OCI-LY7 (cell line): ENCODE measurements at regions not wholly inside any gene's neighbourhood (a gene's known extent, or its start where the extent isn't known, plus 50 kb on each side); places are given as distances from the start of the nearest gene placed in this dataset.

Experiments used
- BruUV-seq: library from RNA; stranded (reverse); fragments of 400-500 nt; replicated peaks from 2 replicates; lab custom pipeline; 2021; lab: Mats Ljungman, UMichigan
- CTCF ChIA-PET: fragments of 300-600 bp; sonication (Branson Sonifier 250); formaldehyde crosslinking; loops from one replicate; lab custom pipeline; 2022; ENCODE audit warnings: antibody characterized with exemption; ENCODE audit not compliant: unreplicated experiment; lab: Charles Lee
- POLR2A ChIA-PET: fragments of 300-600 bp; sonication (Branson Sonifier 250); formaldehyde crosslinking; loops from one replicate; lab custom pipeline; 2022; ENCODE audit warnings: antibody characterized with exemption; lab: Charles Lee
- DNase-seq: peaks from one replicate; pipeline ENCODE4 v3.0.0-alpha.2; 2015; ENCODE audit warnings: low spot score
- H2AFZ ChIP-seq: fragments of 200-600 bp; sonication (generic), shearing (Covaris generic); 2 replicates; pipeline ENCODE4 v1.6.1; 2014; ENCODE audit warnings: mild to moderate bottlenecking, antibody characterized with exemption, low read length, moderate library complexity
- H3K27ac ChIP-seq: fragments of 200-600 bp; sonication (generic); 2 replicates; pipeline ENCODE4 v1.5.1; 2014; ENCODE audit warnings: mixed run types, low read depth, mild to moderate bottlenecking, moderate library complexity, low read length, inconsistent platforms; ENCODE audit not compliant: poor library complexity, severe bottlenecking
- H3K36me3 ChIP-seq: fragments of 200-600 bp; sonication (generic); 2 replicates; pipeline ENCODE4 v1.6.1; 2014; ENCODE audit warnings: mild to moderate bottlenecking, antibody characterized with exemption, low read length, moderate library complexity, mixed read lengths; ENCODE audit not compliant: insufficient read depth
- H3K4me1 ChIP-seq: fragments of 200-600 bp; sonication (generic); 2 replicates; pipeline ENCODE4 v1.5.1; 2014; ENCODE audit warnings: mild to moderate bottlenecking, low read length; ENCODE audit not compliant: insufficient read depth, poor library complexity, severe bottlenecking
- H3K4me2 ChIP-seq: fragments of 200-600 bp; sonication (generic); 2 replicates; pipeline ENCODE4 v1.6.1; 2014; ENCODE audit warnings: mild to moderate bottlenecking, low read length
- H3K4me3 ChIP-seq: fragments of 200-600 bp; sonication (generic); 2 replicates; pipeline ENCODE4 v1.5.1; 2014; ENCODE audit warnings: mild to moderate bottlenecking, low read depth, low read length; ENCODE audit not compliant: poor library complexity, severe bottlenecking
- H3K79me2 ChIP-seq: fragments of 200-600 bp; sonication (generic); 2 replicates; pipeline ENCODE4 v1.6.1; 2016; ENCODE audit warnings: low read depth, mild to moderate bottlenecking, low read length, moderate library complexity, mixed read lengths; ENCODE audit not compliant: insufficient read depth
- H3K9me2 ChIP-seq: fragments of 200-600 bp; sonication (generic); 2 replicates; pipeline ENCODE4 v1.6.1; 2016; ENCODE audit warnings: mild to moderate bottlenecking, low read length, mixed read lengths; ENCODE audit not compliant: insufficient read depth
- H3K9me3 ChIP-seq: fragments of 200-600 bp; sonication (generic); 2 replicates; pipeline ENCODE4 v1.6.1; 2014; ENCODE audit warnings: mild to moderate bottlenecking, mixed run types, low read length, mixed read lengths
- H4K20me1 ChIP-seq: fragments of 200-600 bp; sonication (generic); 2 replicates; pipeline ENCODE4 v1.6.1; 2014; ENCODE audit warnings: mild to moderate bottlenecking, antibody characterized with exemption, low read length, moderate library complexity, mixed read lengths; ENCODE audit not compliant: insufficient read depth
- CTCF ChIP-seq: fragments of 200-600 bp; sonication (generic); conservative IDR thresholded peaks from 2 replicates; pipeline ENCODE4 v1.5.1; 2014; ENCODE audit warnings: mild to moderate bottlenecking, antibody characterized with exemption, low read length, moderate library complexity, mixed read lengths
- EZH2phosphoT487 ChIP-seq: fragments of 200-600 bp; sonication (generic); IDR thresholded peaks from 2 replicates; pipeline ENCODE4 v1.6.1; 2018; ENCODE audit warnings: low read depth, borderline replicate concordance, mild to moderate bottlenecking, mixed run types, antibody characterized with exemption, low read length, moderate library complexity, mixed read lengths
- intact Hi-C: fragments of 100-400 bp; cut with micrococcal nuclease; formaldehyde crosslinking; loops from one replicate; pipeline ENCODE4 v1.10.0; 2022; ENCODE audit not compliant: unreplicated experiment

GRCh38 chr4:11497972-11498371 is 69.3 kb upstream of the HS3ST1 start:
- Histone ChIP-seq H4K20me1 (no peaks in the 10 kb centered on the region), H3K36me3 (no peaks in the 10 kb centered on the region), H3K79me2 (no peaks in the 10 kb centered on the region), H3K4me3 (no peak overlapping the region), H3K9me3 (no peaks in the 10 kb centered on the region), H3K4me2 (no peak overlapping the region), H2AFZ (no peak overlapping the region), H3K27ac (no peak overlapping the region), H3K9me2 (no peaks in the 10 kb centered on the region), H3K4me1 (no peaks in the 10 kb centered on the region)
- intact Hi-C loops: no loop called here
- POLR2A ChIA-PET: interaction anchor here (0.6 kb wide), 1 partner anchor 1503 kb away, joined by 3 read pairs; no protein-coding TSS in a partner anchor
- CTCF ChIA-PET: no interaction called here
- no peak for DNase-seq
- TF ChIP-seq CTCF: no peak
- no peak for TF ChIP-seq EZH2phosphoT487
- no TSS peak for BruUV-seq

- Histone ChIP-seq H3K27ac (no peak overlapping the region), H3K36me3 (no peaks in the 10 kb centered on the region), H3K9me2 (no peaks in the 10 kb centered on the region), H3K4me1 (no peaks in the 10 kb centered on the region), H3K79me2 (no peaks in the 10 kb centered on the region), H3K4me2 (no peak overlapping the region), H3K9me3 (no peaks in the 10 kb centered on the region), H4K20me1 (no peaks in the 10 kb centered on the region), H3K4me3 (no peak overlapping the region), H2AFZ (no peak overlapping the region)
- no peak for TF ChIP-seq CTCF
- no peak for TF ChIP-seq EZH2phosphoT487
- no TSS peak for BruUV-seq
- POLR2A ChIA-PET: no interaction called here
- intact Hi-C loops: no loop called here
- CTCF ChIA-PET: no interaction called here
- DNase-seq: no peak
Observed at GRCh38 chr4:11497212-11497806, 68.6 kb upstream of the HS3ST1 start.

GRCh38 chr4:11496351-11496829 is 67.7 kb upstream of the HS3ST1 start:
- intact Hi-C loops: no loop called here
- TF ChIP-seq EZH2phosphoT487 (no peak), CTCF (no peak)
- Histone ChIP-seq H3K4me1 (no peaks in the 10 kb centered on the region), H4K20me1 (no peaks in the 10 kb centered on the region), H3K9me2 (no peaks in the 10 kb centered on the region), H3K79me2 (no peaks in the 10 kb centered on the region), H3K36me3 (no peaks in the 10 kb centered on the region), H3K9me3 (no peaks in the 10 kb centered on the region), H2AFZ (no peak overlapping the region), H3K4me3 (no peak overlapping the region), H3K27ac (no peak overlapping the region), H3K4me2 (no peak overlapping the region)
- CTCF ChIA-PET: no interaction called here
- POLR2A ChIA-PET: no interaction called here
- no TSS peak for BruUV-seq
- no peak for DNase-seq
